ENCODE measurements at regions not wholly inside any gene's neighbourhood (a gene's known extent, or its start where the extent isn't known, plus 50 kb on each side); places are given as distances from the start of the nearest gene placed in this dataset.

DNA sequence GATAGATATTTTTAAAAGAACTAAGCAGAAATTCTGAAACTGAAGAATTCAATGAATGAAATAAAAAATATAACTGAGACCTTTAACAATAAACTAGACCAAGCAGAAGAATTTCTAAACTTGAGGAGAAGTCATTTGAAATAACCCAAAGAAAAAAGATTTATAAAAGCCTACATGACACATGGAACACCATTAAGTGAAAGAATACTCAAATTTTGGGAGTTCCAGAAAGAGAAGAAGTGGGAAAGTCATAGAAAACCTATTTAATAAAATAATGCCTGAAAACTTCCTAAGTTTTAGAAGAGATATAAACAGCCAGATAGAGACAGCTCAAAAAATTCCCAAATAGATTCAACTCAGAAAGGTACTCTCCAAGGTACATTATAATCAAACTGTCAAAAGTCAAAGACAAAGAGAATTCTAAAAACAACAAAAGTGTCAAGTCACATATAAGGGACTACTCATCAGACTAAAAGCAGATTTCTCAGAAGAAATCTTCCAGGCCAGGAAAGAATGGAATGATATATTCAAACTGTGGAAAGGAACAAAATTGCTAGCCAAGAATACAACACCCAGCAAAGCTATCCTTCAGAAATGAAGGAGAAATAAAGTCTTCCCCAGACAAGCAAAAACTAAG, 72.9 kb upstream of the GNAZ start:
- no peak overlapping the region for H3K4me3 ChIP-seq (ENCODE audit: control insufficient read depth, low read depth, low read length)
- DNase-seq (ENCODE audit: low read depth) = no peak
- TF ChIP-seq, protein P1, sequence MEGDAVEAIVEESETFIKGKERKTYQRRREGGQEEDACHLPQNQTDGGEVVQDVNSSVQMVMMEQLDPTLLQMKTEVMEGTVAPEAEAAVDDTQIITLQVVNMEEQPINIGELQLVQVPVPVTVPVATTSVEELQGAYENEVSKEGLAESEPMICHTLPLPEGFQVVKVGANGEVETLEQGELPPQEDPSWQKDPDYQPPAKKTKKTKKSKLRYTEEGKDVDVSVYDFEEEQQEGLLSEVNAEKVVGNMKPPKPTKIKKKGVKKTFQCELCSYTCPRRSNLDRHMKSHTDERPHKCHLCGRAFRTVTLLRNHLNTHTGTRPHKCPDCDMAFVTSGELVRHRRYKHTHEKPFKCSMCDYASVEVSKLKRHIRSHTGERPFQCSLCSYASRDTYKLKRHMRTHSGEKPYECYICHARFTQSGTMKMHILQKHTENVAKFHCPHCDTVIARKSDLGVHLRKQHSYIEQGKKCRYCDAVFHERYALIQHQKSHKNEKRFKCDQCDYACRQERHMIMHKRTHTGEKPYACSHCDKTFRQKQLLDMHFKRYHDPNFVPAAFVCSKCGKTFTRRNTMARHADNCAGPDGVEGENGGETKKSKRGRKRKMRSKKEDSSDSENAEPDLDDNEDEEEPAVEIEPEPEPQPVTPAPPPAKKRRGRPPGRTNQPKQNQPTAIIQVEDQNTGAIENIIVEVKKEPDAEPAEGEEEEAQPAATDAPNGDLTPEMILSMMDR (IDR thresholded peaks at IDR 0.05; ENCODE audit: control insufficient read depth, insufficient read depth, low read depth, low read length, missing control alignments) = no peak

DNA sequence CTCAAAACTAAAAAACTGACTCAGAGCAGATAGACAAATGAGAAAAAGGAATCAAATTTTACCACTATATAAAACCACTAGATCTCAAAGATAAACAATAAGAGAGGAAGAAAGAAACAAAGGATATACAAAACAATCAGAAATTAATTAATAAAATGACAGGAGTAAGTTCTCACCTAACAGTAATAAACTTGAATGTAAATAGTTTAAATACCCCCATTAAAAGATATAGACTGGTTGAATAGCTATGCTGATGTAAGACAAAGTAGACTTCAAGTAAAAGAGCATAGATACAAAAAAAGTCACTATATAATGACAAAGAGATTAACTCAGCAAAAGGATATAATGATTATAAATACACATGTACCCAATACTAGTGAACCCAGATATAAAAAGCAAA, 72.3 kb upstream of the GNAZ start:
- TF ChIP-seq, protein P1 (IDR thresholded peaks at IDR 0.05; ENCODE audit: control insufficient read depth, insufficient read depth, low read depth, low read length, missing control alignments) = no peak
- H3K4me3 ChIP-seq (ENCODE audit: control insufficient read depth, low read depth, low read length) = no peak overlapping the region
- DNase-seq (ENCODE audit: low read depth) = no peak

DNA sequence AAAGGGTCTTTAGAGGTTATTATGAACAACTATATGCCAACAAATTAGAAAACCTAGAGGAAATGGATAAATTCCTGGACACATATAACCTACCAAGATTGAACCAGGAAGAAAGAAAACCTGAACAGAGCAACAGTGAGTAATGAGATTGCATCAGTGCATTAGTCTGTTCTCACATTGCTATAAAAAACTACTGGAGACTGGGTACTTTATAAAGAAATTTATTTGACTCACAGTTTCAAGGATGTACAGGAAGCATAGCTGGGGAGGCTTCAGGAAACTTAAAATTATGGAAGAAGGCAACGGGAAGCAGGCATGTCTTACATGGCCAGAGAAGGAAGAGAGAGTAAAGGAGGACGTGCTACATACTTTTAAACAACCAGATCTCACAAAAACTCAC, 70.8 kb upstream of the GNAZ start:
- no peak for DNase-seq (ENCODE audit: low read depth)
- TF ChIP-seq, protein P1 (IDR thresholded peaks at IDR 0.05; ENCODE audit: control insufficient read depth, insufficient read depth, low read depth, low read length, missing control alignments) = no peak
- no peak overlapping the region for H3K4me3 ChIP-seq (ENCODE audit: control insufficient read depth, low read depth, low read length)

DNA sequence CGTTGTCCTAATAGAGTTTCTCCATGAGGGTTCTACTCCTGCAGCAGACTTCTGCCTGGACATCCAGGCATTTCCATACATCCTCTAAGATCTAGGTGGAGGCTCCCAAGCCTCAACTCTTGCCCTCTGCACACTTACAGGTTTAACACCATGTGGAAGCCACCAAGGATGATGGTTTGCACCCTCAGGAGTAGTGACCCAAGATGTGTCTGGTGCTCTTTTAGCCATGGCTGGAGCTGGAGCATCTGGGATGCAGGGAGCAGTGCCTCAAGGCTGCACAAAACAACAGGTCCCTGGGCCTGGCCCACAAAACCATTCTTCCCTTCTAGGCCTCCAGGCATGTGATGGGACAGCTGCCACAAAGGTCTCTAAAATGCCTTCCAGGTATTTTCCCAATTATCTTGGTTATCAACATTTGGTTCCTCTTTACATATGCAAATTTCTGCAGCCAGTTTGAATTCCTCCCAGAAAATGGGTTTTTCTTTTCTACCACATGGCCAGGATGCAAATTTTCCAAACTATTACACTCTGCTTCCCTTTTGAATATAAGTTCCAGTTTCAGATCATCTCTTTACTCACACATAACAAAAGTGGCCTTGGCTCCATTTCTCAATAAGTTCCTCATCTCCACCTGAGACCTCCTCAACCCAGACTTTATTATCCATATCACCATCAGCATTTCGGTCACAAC, 69.5 kb upstream of the GNAZ start:
- TF ChIP-seq, protein P1 (IDR thresholded peaks at IDR 0.05; ENCODE audit: control insufficient read depth, insufficient read depth, low read depth, low read length, missing control alignments) = no peak
- H3K4me3 ChIP-seq (ENCODE audit: control insufficient read depth, low read depth, low read length) = no peak overlapping the region
- DNase-seq (ENCODE audit: low read depth) = no peak

DNA sequence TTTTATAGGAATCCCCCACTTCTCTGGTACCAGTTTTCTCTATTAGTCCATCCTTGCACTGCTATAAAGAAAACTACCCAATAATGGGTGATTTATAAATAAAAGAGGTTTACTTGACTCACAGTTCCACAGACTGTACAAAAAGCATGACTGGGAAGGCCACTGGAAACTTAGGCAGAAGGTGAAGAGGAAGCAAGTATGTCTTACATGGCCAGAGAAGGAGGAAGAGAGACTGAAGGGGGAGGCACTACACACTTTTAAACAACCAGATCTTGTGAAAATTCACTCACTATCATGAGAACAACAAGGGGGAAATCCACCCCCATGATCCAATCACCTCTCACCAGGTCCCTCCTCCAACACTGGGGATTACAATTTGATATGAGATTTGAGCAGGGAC, 68.9 kb upstream of the GNAZ start:
- H3K4me3 ChIP-seq (ENCODE audit: control insufficient read depth, low read depth, low read length) = no peak overlapping the region
- no peak for DNase-seq (ENCODE audit: low read depth)
- TF ChIP-seq, protein P1 (IDR thresholded peaks at IDR 0.05; ENCODE audit: control insufficient read depth, insufficient read depth, low read depth, low read length, missing control alignments) = no peak

DNA sequence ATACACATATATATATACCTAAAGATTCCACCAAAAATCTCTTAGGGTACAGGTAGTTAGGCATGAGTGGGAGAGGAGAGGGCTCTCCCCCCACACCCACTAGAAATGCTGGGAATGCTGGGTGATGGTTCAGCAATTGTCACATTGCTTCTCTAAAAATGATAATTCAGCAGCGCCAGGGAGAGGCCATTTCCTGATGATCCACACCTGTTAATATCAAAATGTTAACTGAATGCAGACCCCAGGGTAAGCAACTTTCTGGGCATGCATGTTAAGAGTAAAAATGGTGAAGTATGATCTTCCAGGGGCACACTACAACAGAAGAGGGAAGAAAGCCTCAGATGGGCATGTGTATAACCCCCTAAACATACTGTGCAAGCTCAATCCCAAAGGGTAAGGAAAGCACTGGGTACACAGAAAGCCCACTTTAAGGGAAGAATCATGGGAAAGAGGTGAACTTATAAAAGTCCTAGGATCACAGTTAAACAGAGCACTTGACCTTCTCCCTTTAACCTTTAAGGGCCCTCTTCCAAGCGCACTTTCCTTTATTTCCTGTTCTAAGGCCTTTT, 67.6 kb upstream of the GNAZ start:
- TF ChIP-seq, protein P1 (IDR thresholded peaks at IDR 0.05; ENCODE audit: control insufficient read depth, insufficient read depth, low read depth, low read length, missing control alignments) = no peak
- no peak for DNase-seq (ENCODE audit: low read depth)

More for the DNA sequence above, 67.6 kb upstream of the GNAZ start:
- H3K4me3 ChIP-seq (ENCODE audit: control insufficient read depth, low read depth, low read length) = no peak overlapping the region

Data from AG09309 (cell line).